Vagina (tissue), 2 donors: ENCODE measurements at regions not wholly inside any gene's neighbourhood (a gene's known extent, or its start where the extent isn't known, plus 50 kb on each side); places are given as distances from the start of the nearest gene placed in this dataset.
"Not testable (repeated sequence)": the region's sequence is repeated elsewhere in the genome, so short reads cannot be mapped to it uniquely, and the experiment has no call there.

ENCODE experiments used
- DNase-seq, 2 donors: peaks; one replicate each; pipeline ENCODE4 v3.0.0-alpha.2; 2017; ENCODE audit errors: extremely low spot score in 2 of 2
- H3K27ac ChIP-seq: fragments of 200-600 bp; sonication (generic); one replicate; pipeline ENCODE4 v1.5.1; 2019
- H3K27me3 ChIP-seq: fragments of 200-600 bp; sonication (generic); one replicate; pipeline ENCODE4 v1.5.1; 2019
- H3K36me3 ChIP-seq, 2 donors: fragments of 200-600 bp; sonication (generic); one replicate each; pipeline ENCODE4 v1.5.1; 2017 to 2019
- H3K4me1 ChIP-seq: fragments of 200-600 bp; sonication (generic); one replicate; pipeline ENCODE4 v1.5.1; 2019
- H3K4me3 ChIP-seq, 2 donors: fragments of 200-600 bp; sonication (generic); 1 replicate in 1 of 2; 2 replicates in 1 of 2; pipeline ENCODE4 v1.5.1; 2016 to 2019
- H3K9me3 ChIP-seq: fragments of 200-600 bp; sonication (generic); one replicate; pipeline ENCODE4 v1.5.1; 2019
- CTCF ChIP-seq, 3 experiments: fragments of 450-650 bp in 2 of 3; fragments of 200-600 bp in 1 of 3; sonication (generic) in 1 of 3; IDR thresholded peaks; one replicate each; pipeline ENCODE4 v1.5.1; 2017 to 2019; ENCODE audit warnings: antibody characterized with exemption in 3 of 3, mild to moderate bottlenecking in 2 of 3, moderate library complexity in 2 of 3
- POLR2A ChIP-seq, 2 donors: fragments of 450-650 bp; IDR thresholded peaks; one replicate each; pipeline ENCODE4 v1.6.1; 2017; ENCODE audit warnings: antibody characterized with exemption in 2 of 2, mild to moderate bottlenecking in 2 of 2, moderate library complexity in 2 of 2
- POLR2AphosphoS5 ChIP-seq, 2 donors: sonication (generic); formaldehyde crosslinking; IDR thresholded peaks; one replicate each; pipeline ENCODE4 v1.9.0; 2017; ENCODE audit warnings: antibody characterized with exemption in 2 of 2, mild to moderate bottlenecking in 2 of 2, low read depth in 1 of 2; ENCODE audit not compliant: insufficient read depth in 1 of 2
- intact Hi-C: fragments of 100-400 bp; cut with DNase I; formaldehyde crosslinking; loops from one replicate; pipeline ENCODE4 v1.15.1; 2023

- no peak for DNase-seq
- Histone ChIP-seq H3K4me1 (no peaks in the 10 kb centered on the region), H3K27ac (no peak overlapping the region), H3K27me3 (no peaks in the 10 kb centered on the region), H3K9me3 (no peaks in the 10 kb centered on the region), H3K4me3 (no peak overlapping the region), H3K36me3 (no peaks in the 10 kb centered on the region)
- TF ChIP-seq POLR2A (IDR thresholded peaks at IDR 0.05), result no peak
- no peak for TF ChIP-seq POLR2AphosphoS5 (IDR thresholded peaks at IDR 0.05; ENCODE audit: insufficient read depth in 1 of 2, low read depth in 1 of 2)
- TF ChIP-seq CTCF (IDR thresholded peaks at IDR 0.05), result no peak
- intact Hi-C loops, result no loop called here
These were observed 233.9 kb downstream of the TLR4 start for GRCh38 chr9:117938086-117938485.

- H3K36me3 ChIP-seq, result no peaks in the 10 kb centered on the region
- no peak for TF ChIP-seq POLR2AphosphoS5 (IDR thresholded peaks at IDR 0.05; ENCODE audit: insufficient read depth in 1 of 2, low read depth in 1 of 2)
- no peak for TF ChIP-seq POLR2A (IDR thresholded peaks at IDR 0.05)
- no peak for TF ChIP-seq CTCF (IDR thresholded peaks at IDR 0.05)
- H3K4me1 ChIP-seq, result no peaks in the 10 kb centered on the region
- DNase-seq, result no peak
- no peak overlapping the region for H3K4me3 ChIP-seq
- H3K27me3 ChIP-seq, result no peaks in the 10 kb centered on the region
- no peak overlapping the region for H3K27ac ChIP-seq
- H3K9me3 ChIP-seq, result no peaks in the 10 kb centered on the region
- intact Hi-C loops, result no loop called here
These were observed 234.7 kb downstream of the TLR4 start for GRCh38 chr9:117938896-117939295.

GRCh38 chr9:117944750-117945149 lies 240.5 kb downstream of the TLR4 start:
- H3K27me3 ChIP-seq, H3K36me3 ChIP-seq, H3K4me1 ChIP-seq, H3K27ac ChIP-seq, intact Hi-C loops, H3K4me3 ChIP-seq, H3K9me3 ChIP-seq, DNase-seq: not testable (repeated sequence)

- Histone ChIP-seq H3K27me3 (no peaks in the 10 kb centered on the region), H3K36me3 (no peaks in the 10 kb centered on the region), H3K4me1 (no peaks in the 10 kb centered on the region), H3K27ac (no peak overlapping the region), H3K4me3 (no peak overlapping the region), H3K9me3 (no peaks in the 10 kb centered on the region)
- no peak for DNase-seq
- intact Hi-C loops, result no loop called here
- TF ChIP-seq POLR2AphosphoS5 (IDR thresholded peaks at IDR 0.05; ENCODE audit: insufficient read depth in 1 of 2, low read depth in 1 of 2) (no peak), POLR2A (IDR thresholded peaks at IDR 0.05) (no peak), CTCF (IDR thresholded peaks at IDR 0.05) (no peak)
These were observed 241.1 kb downstream of the TLR4 start for GRCh38 chr9:117945286-117945685.

- TF ChIP-seq POLR2AphosphoS5 (IDR thresholded peaks at IDR 0.05; ENCODE audit: insufficient read depth in 1 of 2, low read depth in 1 of 2) (no peak), POLR2A (IDR thresholded peaks at IDR 0.05) (no peak), CTCF (IDR thresholded peaks at IDR 0.05) (no peak)
- intact Hi-C loops, result no loop called here
- Histone ChIP-seq H3K27me3 (no peaks in the 10 kb centered on the region), H3K27ac (no peak overlapping the region), H3K4me1 (no peaks in the 10 kb centered on the region), H3K4me3 (no peak overlapping the region), H3K9me3 (no peaks in the 10 kb centered on the region), H3K36me3 (no peaks in the 10 kb centered on the region)
- no peak for DNase-seq
These were observed 246.9 kb downstream of the TLR4 start for GRCh38 chr9:117951127-117951526.

GRCh38 chr9:117952581-117952980 lies 248.4 kb downstream of the TLR4 start:
- H3K27me3 ChIP-seq, result no peaks in the 10 kb centered on the region
- H3K4me3 ChIP-seq, result no peak overlapping the region
- intact Hi-C loops, result no loop called here

More at GRCh38 chr9:117952581-117952980, 248.4 kb downstream of the TLR4 start:
- Histone ChIP-seq H3K9me3 (no peaks in the 10 kb centered on the region), H3K36me3 (no peaks in the 10 kb centered on the region), H3K27ac (no peak overlapping the region), H3K4me1 (no peaks in the 10 kb centered on the region)
- DNase-seq, result no peak
- TF ChIP-seq POLR2AphosphoS5 (IDR thresholded peaks at IDR 0.05; ENCODE audit: insufficient read depth in 1 of 2, low read depth in 1 of 2) (no peak), POLR2A (IDR thresholded peaks at IDR 0.05) (no peak), CTCF (IDR thresholded peaks at IDR 0.05) (no peak)
